Left colon (tissue), 2 donors: ENCODE measurements at regions not wholly inside any gene's neighbourhood (a gene's known extent, or its start where the extent isn't known, plus 50 kb on each side); places are given as distances from the start of the nearest gene placed in this dataset.
"Not testable (repeated sequence)": the region's sequence is repeated elsewhere in the genome, so short reads cannot be mapped to it uniquely, and the experiment has no call there.

Experiments used
- ATAC-seq: fragments of 200-7000 bp; cut with Tn5 transposase; one replicate; pipeline ENCODE4 v1.9.1; 2020; ENCODE audit warnings: mild to moderate bottlenecking, moderate library complexity
- DNase-seq, 2 donors: peaks; one replicate each; pipeline ENCODE4 v3.0.0-alpha.2; 2020
- intact Hi-C, 2 donors: fragments of 100-400 bp; cut with DNase I in 1 of 2; cut with micrococcal nuclease in 1 of 2; formaldehyde crosslinking; loops; one replicate each; pipeline versions ENCODE4 v1.11.2 to v1.14.0; 2022; cut with DNase I, micrococcal nuclease
- donor health status: DM: no; HTN: no; CAD: no.
- donor health status: DM: yes; HTN: yes; CAD: no.

DNA sequence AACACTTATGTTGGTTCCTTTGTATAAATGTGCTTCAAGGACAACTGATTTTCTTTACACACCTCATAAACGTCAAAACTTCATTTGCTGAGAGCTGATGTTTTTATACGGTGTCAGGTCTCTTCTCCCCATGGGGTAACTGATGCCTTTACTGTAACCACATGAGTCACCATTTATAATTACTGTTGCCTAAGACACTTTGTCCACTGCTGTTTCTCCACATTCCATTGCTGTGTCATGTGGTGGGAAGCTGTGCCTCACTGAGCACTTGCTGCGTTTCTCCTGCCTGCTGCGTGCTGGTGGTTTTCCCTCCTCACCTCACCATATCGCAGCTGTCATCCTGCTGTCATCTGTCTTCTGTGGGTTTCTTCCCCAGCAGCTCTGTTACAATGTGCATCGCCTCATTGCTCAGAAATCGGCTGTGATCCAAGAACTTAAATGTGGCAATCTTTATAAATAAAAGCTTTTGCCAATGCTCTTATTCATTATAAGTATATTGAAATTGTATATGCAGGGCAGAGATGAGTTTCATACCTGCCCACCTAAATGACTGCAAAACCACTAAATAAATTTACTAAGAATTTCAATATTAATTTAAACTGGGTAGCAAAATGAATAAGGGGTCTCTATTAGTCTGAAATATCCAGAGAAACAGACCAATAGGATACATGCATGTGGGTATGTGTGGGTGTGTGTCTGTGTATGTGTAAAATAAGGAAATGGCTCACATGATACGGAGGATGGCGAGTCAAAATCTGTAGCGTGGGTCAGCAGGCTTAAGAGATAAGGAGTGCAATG, 547.0 kb upstream of the SLITRK5 start:
- no peak for ATAC-seq
- intact Hi-C loops, result no loop called here
- DNase-seq, result no peak

- ATAC-seq (no peak), DNase-seq (no peak)
Observed at GRCh38 chr13:87124785-87125074, 546.4 kb upstream of the SLITRK5 start.

GRCh38 chr13:87128036-87128435, 543.1 kb upstream of the SLITRK5 start:
- intact Hi-C loops, result no loop called here
- DNase-seq (no peak), ATAC-seq (no peak)

More at GRCh38 chr13:87124785-87125074, 546.4 kb upstream of the SLITRK5 start:
- intact Hi-C loops, result no loop called here

GRCh38 chr13:87128491-87128890, 542.7 kb upstream of the SLITRK5 start:
- no peak for ATAC-seq

DNA sequence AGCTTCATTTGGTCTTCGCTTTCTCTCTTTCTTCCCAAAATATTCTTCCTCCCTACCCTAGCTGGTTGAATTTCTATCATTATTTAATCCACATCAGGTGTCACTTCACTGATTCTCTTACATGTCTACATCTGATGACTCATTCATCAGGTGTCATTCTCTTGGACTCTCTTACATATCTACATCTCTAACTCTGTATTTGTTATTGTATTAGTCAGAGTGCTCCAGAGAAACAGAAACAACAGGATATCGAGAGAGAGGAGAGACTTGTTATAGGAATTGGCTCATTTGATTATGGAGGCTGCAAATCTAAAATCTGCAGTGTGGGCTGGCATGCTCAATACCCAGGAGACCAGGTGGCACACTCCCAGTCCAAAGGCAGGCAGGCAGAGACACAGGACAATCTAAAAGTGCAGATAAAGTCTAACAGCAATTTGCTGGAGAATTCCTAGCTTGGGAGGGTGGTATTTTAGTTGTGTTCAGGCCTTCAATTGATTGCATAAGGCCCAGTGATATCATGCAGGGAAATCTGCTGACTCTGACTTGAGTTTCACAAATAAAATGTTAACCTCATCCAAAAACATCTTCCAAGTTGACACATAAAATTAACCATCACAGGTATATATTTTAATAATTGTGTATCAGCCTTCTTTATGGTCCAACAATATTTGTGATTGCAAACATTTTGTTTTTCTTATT, 541.4 kb upstream of the SLITRK5 start:
- ATAC-seq (no peak), DNase-seq (no peak)
- intact Hi-C loops, result no loop called here

More at GRCh38 chr13:87128491-87128890, 542.7 kb upstream of the SLITRK5 start:
- intact Hi-C loops, result no loop called here
- DNase-seq, result no peak

- no peak for ATAC-seq
- intact Hi-C loops, result no loop called here
- DNase-seq, result no peak
Observed at GRCh38 chr13:87130423-87130822, 540.7 kb upstream of the SLITRK5 start.

DNA sequence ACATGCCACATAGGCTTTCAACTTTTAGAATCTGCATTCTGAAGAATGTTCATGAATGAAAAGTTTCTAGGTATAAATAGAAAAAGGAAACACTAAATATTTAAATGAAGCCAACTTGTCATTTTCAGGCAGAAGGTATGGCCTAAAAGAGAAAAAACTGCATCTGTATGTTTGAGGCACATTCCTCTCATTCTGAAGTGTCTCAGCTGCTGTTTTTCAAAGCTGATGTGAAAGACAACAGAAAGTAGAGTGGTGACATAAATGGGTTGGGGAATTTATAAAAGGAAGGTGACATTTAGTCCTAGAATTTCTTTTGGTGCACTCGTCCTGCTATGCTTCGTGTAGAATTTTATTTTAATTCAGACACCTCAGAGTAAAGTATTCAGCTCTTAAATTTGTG, 539.6 kb upstream of the SLITRK5 start:
- intact Hi-C loops, result no loop called here
- DNase-seq (no peak), ATAC-seq (no peak)

GRCh38 chr13:87138866-87139265, 532.3 kb upstream of the SLITRK5 start:
- ATAC-seq (no peak), DNase-seq (no peak)
- intact Hi-C loops, result no loop called here

DNA sequence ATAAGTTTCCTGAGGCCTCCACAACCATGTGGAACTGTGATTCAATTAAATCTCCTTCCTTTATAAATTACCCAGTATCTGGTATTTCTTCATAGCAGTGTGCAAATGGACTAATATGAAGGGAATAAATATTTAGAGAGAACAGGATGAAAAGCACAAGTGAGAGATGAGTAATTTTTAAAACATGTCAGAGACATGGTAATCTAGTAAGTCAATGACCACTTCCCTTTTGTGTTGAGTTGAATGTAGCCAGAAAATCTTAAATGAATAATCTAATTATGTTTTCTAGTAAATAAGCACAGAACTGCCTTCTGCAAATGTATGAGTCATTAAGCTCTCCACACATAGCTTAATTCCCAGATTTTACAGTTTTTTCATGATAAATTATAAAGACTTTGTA, 524.1 kb upstream of the SLITRK5 start:
- no peak for DNase-seq
- no peak for ATAC-seq
- intact Hi-C loops, result no loop called here

- intact Hi-C loops, result no loop called here
- ATAC-seq, result no peak
- DNase-seq, result no peak
Observed at GRCh38 chr13:87153371-87153770, 517.8 kb upstream of the SLITRK5 start.

DNA sequence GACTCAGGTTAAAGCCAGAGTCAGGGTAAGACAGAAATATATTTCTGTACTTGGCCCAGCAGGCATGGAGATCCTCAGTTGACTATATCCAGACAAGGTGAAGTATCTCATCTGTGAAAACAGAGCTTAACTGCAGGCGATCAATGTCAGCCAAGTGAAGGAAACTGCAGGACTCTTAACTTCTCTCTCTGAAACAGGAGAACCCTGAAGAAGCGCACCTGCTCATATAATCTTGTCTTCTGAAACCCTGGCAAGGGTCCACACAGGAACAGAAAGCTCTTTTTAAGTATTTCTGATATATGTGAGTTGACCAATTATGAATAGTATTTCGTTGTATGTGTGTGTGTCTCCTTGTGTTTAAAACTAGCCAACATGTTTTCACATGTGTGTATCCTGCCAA, 504.8 kb upstream of the SLITRK5 start:
- ATAC-seq (no peak), DNase-seq (no peak)
- intact Hi-C loops, result no loop called here

DNA sequence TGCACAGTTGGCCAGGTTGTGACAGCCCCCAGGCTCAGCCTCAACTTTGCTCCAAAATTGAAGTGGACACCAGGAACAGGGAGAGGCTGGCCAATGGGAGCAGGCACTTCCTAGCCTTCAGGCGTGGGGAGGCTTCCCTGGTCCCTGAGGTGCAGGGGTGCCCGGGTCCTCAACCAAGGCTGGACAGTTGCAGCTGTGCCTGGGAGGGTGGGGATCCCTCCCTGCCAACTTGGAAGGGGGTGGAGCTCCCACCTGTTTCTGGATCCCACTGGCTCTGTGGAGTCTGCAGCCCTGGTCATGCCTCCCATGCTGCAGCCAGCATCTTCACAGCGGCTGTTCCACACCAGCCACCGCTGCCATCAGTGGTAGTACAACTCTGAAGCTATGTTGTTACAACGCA, 502.8 kb upstream of the SLITRK5 start:
- no peak for ATAC-seq

GRCh38 chr13:87169337-87169736, 501.8 kb upstream of the SLITRK5 start:
- ATAC-seq (no peak), DNase-seq (no peak)
- intact Hi-C loops, result no loop called here

More for the DNA sequence above, 502.8 kb upstream of the SLITRK5 start:
- DNase-seq, result no peak
- intact Hi-C loops, result no loop called here

DNA sequence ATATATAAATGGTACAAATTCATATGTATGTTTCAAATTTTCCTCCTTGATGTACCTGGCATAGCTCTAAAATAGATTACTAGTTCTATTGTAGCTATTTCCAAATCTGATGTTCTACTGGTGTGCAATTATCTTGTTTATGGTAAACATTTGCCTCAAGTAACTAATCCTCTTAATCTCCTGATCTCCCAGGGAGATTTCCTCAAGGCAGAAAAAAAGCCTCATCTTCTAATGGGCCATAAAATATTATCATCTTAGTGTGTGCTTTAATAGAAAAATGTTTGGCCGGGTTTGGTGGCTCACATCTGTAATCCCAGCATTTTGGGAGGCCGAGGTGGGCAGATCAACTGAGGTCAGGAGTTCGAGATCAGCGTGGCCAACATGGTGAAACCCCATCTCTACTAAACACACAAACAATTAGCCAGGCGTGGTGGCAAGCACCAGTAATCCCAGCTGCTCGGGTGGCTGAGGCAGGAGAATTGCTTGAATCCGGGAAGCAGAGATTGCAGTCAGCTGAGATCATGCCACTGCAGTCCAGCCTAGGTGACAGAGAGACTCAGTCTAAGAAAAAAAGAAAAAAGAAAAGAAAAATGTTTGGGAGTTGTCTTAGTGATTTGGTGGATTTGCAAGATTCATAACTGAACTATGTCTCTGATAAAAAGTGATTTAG, 498.9 kb upstream of the SLITRK5 start:
- ATAC-seq (no peak), DNase-seq (no peak)
- intact Hi-C loops, result no loop called here

DNA sequence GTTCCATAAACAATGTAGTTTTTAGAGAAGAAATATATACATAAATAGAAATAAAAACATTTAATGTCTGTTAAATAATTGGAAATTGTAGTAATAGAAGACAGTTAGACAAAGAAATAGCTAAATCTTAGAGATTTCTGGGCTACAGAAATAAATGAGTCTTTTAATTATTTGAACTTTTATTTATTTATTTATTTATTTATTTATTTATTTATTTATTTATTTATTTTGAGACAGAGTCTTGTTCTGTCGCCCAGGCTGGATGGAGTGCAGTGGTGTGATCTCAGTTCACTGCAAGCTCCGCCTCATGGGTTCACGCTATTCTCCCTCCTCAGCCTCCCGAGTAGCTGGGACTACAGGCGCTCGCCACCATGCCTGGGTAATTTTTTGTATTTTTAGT, 486.0 kb upstream of the SLITRK5 start:
- ATAC-seq, intact Hi-C loops, DNase-seq: not testable (repeated sequence)

- DNase-seq, intact Hi-C loops, ATAC-seq: not testable (repeated sequence)
Observed at GRCh38 chr13:87186647-87187046, 484.5 kb upstream of the SLITRK5 start.

DNA sequence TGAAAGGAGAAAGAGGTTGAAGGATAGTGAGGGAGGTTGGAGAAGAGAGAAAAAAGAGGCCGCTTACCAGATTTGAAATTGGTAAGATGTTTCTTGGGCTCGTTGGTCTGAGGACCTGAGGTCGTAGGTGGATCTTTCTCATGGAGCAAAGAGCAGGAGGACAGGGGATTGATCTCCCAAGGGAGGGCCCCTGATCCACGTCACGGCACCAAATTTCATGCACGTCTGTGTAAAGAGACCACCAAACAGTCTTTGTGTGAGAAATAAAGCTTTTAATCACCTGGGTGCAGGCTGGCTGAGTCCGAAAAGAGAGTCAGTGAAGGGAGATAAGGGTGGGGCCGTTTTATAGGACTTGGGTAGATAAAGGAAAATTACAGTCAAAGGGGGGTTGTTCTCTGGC, 479.7 kb upstream of the SLITRK5 start:
- DNase-seq, ATAC-seq, intact Hi-C loops: not testable (repeated sequence)

- intact Hi-C loops, result no loop called here
- ATAC-seq, result no peak
- DNase-seq, result no peak
Observed at GRCh38 chr13:87198371-87198770, 472.8 kb upstream of the SLITRK5 start.

DNA sequence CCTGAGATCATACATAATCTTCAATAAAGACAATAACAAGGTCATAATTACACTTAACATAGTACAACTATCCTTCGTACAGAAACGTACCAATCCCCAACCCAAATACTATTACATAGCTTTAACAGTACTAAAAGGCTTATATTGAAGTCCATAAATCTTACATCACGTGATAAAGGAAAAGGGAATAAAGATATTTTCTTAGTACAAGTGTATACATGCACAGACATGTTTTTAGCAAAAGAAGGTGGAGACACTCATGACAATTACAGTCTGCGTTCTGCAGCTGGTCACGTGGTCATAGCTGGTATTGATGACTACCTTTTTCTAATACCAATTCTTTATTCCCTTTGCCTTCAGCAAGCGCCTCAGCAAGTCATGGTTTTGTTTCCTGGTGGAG, 464.5 kb upstream of the SLITRK5 start:
- DNase-seq (no peak), ATAC-seq (no peak)
- intact Hi-C loops, result no loop called here
